HEK293T (cell line): ENCODE measurements at regions not wholly inside any gene's neighbourhood (a gene's known extent, or its start where the extent isn't known, plus 50 kb on each side); places are given as distances from the start of the nearest gene placed in this dataset.

Source experiments
- ARNT ChIP-seq: fragments of 450-650 bp; IDR thresholded peaks from 2 replicates; pipeline ENCODE4 v1.6.1; 2017; ENCODE audit warnings: mild to moderate bottlenecking
- BHLHE40 ChIP-seq: fragments of 450-650 bp; IDR thresholded peaks from 2 replicates; pipeline ENCODE4 v1.6.1; 2016; ENCODE audit warnings: mild to moderate bottlenecking, moderate library complexity, borderline replicate concordance
- CTBP1 ChIP-seq: fragments of 450-650 bp; IDR thresholded peaks from 2 replicates; pipeline ENCODE4 v1.6.1; 2016; ENCODE audit warnings: borderline replicate concordance
- ELF4 ChIP-seq: fragments of 450-650 bp; IDR thresholded peaks from 2 replicates; pipeline ENCODE4 v1.6.1; 2017; ENCODE audit warnings: antibody characterized with exemption
- FOXA1 ChIP-seq: fragments of 450-650 bp; IDR thresholded peaks from 2 replicates; pipeline ENCODE4 v1.6.1; 2016; ENCODE audit warnings: mild to moderate bottlenecking
- FOXK2 ChIP-seq: fragments of 450-650 bp; IDR thresholded peaks from 2 replicates; pipeline ENCODE4 v1.6.1; 2016; ENCODE audit warnings: mild to moderate bottlenecking
- LEF1 ChIP-seq: fragments of 450-650 bp; IDR thresholded peaks from 2 replicates; pipeline ENCODE4 v1.6.1; 2017; ENCODE audit warnings: mild to moderate bottlenecking, borderline replicate concordance
- NFRKB ChIP-seq: fragments of 450-650 bp; IDR thresholded peaks from 2 replicates; pipeline ENCODE4 v1.6.1; 2016; ENCODE audit warnings: mild to moderate bottlenecking, moderate library complexity
- SP1 ChIP-seq: fragments of 450-650 bp; IDR thresholded peaks from 2 replicates; pipeline ENCODE4 v1.6.1; 2017
- SUZ12 ChIP-seq: fragments of 450-650 bp; IDR thresholded peaks from 2 replicates; pipeline ENCODE4 v1.6.1; 2016; ENCODE audit warnings: mild to moderate bottlenecking
- TARDBP ChIP-seq: fragments of 450-650 bp; IDR thresholded peaks from 2 replicates; pipeline ENCODE4 v1.6.1; 2016
- ZNF384 ChIP-seq: fragments of 450-650 bp; IDR thresholded peaks from 2 replicates; pipeline ENCODE4 v1.6.1; 2016

GRCh38 chr3:73214846-73215245 is 153.4 kb downstream of the EBLN2 start:
- TF ChIP-seq SUZ12 (no peak), SP1 (no peak), ELF4 (no peak), ARNT (no peak), ZNF384 (no peak), FOXK2 (no peak), BHLHE40 (no peak), TARDBP (no peak), CTBP1 (no peak), FOXA1 (no peak), LEF1 (no peak), NFRKB (no peak)
